Femur (tissue), 1 donor: ENCODE measurements at regions not wholly inside any gene's neighbourhood (a gene's known extent, or its start where the extent isn't known, plus 50 kb on each side); places are given as distances from the start of the nearest gene placed in this dataset.

Experiments used
- DNase-seq: peaks from one replicate; pipeline ENCODE4 v3.0.0-alpha.2; 2017

DNA sequence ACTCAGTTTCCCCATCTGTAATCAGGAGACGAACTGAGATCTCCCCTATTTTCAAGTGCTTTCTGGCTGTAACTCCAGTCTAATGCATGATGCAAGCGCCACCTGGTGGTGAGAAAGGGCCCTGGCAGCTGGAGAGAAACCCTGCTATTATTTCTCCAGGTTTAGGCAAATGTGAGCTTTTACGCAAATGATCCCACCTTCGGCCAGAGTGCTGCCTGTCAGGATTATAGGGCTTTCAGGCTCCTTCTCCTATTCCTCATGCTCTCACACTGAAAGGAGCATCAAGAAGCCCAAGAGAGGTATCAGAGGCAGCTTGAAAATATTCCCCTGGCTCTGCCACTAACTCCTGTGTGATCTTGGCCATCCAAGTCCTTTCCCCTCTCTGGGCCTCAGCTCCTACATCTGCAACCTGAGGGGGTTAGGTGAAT lies 93.9 kb upstream of the RASGRF1 start:
- DNase-seq: peak; percentile 81

GRCh38 chr15:79180318-79180717 lies 89.7 kb upstream of the RASGRF1 start:
- DNase-seq: no peak

DNA sequence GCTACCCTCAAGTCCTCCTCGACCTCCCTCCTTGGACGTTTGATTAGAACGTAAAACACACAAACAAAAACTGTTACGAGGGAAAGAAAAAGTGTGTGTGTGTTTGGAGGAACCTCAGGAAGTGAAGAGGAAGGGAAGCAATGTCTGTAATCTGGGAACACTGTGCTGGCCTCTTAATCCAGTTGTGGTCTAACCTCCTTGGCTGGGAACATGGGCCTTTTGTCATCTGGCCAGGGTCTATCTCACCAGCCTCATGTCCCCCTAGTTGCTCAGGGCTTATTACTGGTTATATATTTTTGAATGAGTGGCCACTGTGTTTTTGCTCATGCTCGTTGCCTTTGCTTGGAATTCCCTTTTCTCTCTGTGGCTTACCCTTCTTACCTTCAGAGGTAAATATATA lies 89.0 kb upstream of the RASGRF1 start:
- no peak for DNase-seq

DNA sequence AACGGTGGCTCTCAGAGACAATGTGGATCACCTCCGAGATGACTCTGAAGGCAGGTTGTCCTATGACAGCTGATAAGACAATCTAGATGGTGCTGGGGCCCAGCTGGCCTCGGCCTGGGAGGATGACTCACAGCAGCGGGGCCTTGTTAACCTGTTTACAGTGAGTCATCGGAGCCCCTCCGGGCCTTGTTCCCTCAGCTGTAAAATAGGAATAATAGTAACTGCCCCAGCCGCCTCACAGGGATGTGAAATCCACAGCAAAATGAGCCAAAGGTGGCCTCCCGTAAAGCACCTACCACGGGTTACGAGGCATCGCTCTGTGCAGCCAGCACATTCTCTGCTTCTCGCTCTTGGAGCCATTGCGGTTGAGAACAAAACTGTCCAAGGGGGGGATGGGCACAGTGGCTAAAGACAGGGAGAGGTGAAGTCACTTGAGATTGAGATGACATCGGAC lies 88.6 kb upstream of the RASGRF1 start:
- DNase-seq: no peak

DNA sequence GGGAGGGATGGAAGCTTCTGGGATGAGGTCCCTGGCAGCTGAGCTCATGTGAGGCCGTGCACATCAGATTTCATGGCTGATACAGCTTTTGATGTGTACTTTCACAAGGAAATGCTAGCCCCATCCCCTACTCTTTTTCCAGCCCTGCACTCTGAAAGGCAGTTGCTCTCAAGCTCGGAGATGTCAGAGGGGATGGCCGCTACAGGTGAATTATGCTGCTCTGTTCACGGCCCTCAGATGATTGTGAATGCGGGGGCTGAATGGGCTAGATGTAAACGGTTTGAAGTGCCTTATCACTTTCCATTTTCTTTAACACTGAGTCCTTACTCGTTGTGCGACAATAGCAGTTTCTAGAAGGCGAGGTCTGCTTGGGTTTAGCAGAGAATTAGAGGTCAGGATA lies 88.0 kb upstream of the RASGRF1 start:
- no peak for DNase-seq

- no peak for DNase-seq
These were observed 85.6 kb upstream of the RASGRF1 start for GRCh38 chr15:79176151-79176550.

DNA sequence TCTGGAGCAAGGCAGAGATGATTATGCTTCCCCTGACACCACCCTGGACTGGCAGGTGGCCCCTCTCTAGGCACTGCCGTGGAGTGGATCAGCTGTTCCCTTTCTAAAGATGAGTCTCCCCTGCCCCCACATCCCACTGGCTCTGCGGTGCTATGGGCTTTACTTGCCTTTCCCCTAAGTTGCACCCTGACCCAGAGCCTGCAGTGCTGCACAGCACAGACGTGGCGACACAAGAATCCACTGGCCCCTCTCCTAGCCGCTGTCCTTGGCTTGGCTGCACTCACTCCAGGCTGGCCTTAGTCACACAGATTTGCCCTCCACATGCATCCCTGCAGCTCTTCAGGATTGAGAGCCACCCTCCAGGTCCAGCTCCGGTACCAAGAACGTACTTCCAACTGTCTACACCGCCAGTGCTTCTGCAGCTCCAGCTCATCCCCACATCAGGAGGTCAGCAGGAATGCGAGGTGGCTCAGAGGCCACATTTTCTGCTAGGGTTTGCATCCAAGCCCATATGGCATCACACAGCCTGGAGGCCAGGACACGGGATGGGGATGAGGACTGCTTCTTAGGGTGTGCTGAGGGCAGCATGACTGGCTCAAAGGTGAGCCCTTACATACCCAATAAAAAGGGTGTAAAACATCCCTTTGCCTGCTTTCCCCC lies 82.4 kb upstream of the RASGRF1 start:
- no peak for DNase-seq

GRCh38 chr15:79172032-79172481 lies 81.5 kb upstream of the RASGRF1 start:
- no peak for DNase-seq

GRCh38 chr15:79171320-79172031 lies 80.9 kb upstream of the RASGRF1 start:
- DNase-seq: no peak

GRCh38 chr15:79170256-79170664 lies 79.7 kb upstream of the RASGRF1 start:
- no peak for DNase-seq

GRCh38 chr15:79169526-79170133 lies 79.0 kb upstream of the RASGRF1 start:
- no peak for DNase-seq

GRCh38 chr15:79168922-79169456 lies 78.4 kb upstream of the RASGRF1 start:
- no peak for DNase-seq

GRCh38 chr15:79167776-79168175 lies 77.2 kb upstream of the RASGRF1 start:
- no peak for DNase-seq

GRCh38 chr15:79166311-79166955 lies 75.9 kb upstream of the RASGRF1 start:
- DNase-seq: no peak

DNA sequence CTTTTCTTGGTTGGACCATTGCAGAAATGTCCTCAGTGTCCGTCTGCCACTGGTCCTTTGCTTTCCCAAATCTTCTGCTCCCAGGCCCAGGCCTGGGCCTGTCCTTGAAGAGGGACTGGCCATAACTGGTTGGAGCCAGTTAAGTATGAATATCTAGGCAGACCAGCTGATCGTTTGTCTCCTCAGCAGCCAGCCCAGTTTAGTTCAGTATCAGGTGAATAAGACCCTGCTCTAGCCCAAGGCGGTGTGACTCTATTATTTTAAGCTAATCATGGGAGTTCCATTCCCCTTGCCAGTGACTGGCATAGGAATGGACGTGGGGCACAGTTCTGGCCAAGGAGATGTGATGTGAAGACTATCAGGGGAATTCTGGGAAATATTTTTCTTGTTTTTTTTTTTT lies 73.9 kb upstream of the RASGRF1 start:
- DNase-seq: no peak

GRCh38 chr15:79164043-79164442 lies 73.5 kb upstream of the RASGRF1 start:
- no peak for DNase-seq

DNA sequence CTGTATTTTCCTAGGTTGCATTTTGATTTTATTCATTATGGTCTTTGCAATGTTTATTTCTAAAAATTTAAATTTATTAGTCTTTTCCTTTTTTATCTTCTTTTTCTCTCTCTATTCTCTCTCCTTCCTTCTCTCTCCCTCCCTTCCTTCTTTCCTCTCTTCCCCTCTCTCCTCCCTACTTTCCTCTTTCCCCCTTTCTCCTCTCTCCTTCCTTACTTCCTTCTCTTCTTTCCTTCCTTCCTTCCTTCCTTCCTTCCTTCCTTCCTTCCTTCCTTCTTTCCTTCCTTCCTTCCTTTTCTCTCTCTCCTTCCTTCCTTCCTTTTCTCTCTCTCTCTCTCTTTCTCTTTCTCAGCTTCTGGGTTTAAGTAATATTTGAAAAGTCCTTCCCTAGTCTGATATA lies 72.8 kb upstream of the RASGRF1 start:
- no peak for DNase-seq

DNA sequence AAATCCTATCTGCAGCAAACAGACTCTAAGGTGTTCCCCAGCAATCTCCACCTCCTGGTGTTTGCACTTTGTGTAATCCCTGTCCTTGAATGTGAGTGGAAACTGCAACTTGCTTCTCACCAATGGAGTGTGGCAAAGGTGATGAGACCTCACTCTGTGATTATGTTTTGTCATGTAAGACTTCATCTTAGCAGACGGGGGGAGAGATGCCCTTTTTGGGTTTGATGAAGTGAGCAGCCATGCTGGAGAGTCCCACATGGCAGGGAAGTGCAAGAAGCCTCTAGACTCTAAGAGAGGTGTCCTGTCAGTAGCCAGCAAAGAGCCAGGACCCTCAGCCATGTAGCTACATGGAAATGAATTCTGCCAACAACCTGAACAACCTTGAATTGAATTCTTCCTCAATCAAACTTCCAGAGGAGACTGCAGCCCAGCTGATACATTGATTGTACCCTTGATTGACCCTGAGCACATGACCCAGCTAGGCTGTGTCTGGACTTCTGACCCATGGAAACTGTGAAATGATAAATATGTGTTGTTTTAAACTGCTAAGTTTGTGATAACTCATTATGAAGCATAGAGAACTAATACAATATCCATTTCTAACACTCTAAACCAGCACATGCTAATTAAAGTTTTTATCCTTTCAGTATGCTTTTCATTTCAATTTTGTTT lies 71.4 kb upstream of the RASGRF1 start:
- no peak for DNase-seq

- no peak for DNase-seq
These were observed 69.6 kb upstream of the RASGRF1 start for GRCh38 chr15:79160211-79160610.

DNA sequence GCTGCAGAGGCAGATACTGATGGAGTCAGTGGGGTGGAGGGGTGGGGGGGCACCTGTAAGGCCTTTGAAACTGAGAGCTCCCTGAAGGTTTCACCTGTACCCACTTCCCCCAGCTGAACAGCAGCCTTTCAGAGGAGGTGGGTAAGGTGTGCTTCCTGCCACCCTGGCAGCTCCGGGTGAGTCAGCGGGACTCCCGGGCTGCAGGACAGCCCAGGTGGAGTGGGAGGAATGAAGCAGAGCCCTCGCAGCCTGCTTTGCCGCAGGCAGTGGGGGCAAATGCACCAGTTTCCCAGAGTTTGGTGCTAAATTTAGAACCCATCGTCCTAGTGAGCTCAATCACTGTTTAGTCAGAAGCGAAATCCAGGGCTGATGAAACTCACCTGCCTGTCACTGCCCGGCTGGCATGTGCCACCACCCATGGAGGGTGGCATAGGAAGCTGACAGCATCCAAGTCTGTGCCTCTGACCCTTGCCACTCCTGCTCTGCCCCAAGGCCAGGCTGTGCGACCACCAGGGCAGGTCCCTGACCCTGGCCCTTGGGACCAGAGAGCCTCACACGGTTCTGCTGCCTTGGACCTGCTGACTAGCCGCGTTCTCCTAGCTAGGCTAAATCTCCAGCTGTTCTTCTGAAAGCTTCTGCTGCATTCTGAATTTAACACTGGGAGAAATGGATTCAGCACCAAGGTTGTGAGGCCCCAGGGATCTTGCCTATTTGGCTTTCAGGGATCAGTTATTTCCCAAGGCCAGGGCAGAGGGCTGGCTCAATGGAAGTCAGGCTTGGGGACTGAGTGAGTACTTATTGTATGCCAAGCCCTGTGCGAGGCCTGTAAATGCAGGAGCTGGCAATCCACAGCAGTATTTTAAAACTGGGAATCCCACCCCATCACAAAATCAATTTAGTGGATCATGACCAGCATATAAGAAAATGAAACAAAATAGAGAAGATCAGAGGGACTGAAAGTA lies 67.3 kb upstream of the RASGRF1 start:
- no peak for DNase-seq

DNA sequence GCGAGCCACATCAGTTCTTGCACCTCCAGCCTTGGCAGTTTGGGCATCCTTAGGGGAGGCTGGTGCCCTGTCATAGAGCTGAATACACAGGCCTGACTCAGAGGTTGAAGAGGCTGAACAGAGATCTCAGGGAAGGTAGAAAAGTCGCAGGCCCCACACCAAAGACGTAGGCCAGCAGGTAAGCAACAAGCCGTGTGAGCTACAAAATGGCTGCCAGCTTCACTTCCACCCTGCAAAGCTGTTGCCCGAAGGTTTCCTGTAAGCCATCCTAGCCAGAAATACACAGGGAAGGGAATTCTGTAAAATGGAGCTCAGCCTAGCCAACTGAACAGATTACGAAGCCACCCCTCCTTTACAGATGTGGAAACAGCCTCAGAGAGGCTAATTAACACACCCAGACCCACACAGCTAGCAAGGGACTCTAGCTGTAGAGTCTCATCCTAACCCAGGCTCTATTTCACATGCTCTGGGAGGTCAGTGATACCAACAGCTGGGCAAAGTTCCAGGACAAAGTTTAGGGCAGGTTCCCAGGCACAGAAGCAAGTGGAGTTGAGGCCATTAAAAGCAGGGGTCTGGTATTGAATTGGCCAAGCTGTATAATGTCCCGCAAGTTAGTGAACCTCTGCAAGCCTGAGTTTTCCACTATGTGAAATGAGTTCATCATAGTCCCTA lies 66.3 kb upstream of the RASGRF1 start:
- DNase-seq: no peak
